Fibroblast of mammary gland (primary cell): ENCODE measurements at regions not wholly inside any gene's neighbourhood (a gene's known extent, or its start where the extent isn't known, plus 50 kb on each side); places are given as distances from the start of the nearest gene placed in this dataset.
A peak's percentile ranks its signal among the peaks of the same experiment; 100 is the strongest.

ENCODE experiments used
- DNase-seq: peaks from one replicate; pipeline ENCODE4 v3.0.0-alpha.2; 2010; ENCODE audit warnings: low read depth
- H3K4me3 ChIP-seq: 2 replicates; pipeline ENCODE4 v1.5.1; 2011; ENCODE audit warnings: low read depth, mild to moderate bottlenecking, low read length, moderate library complexity; ENCODE audit not compliant: control insufficient read depth
- TF ChIP-seq, protein P1 (sequence below): conservative IDR thresholded peaks from 2 replicates; pipeline ENCODE4 v1.5.1; 2011; ENCODE audit warnings: low read depth, low read length, inconsistent platforms; ENCODE audit not compliant: control insufficient read depth, insufficient read depth

DNA sequence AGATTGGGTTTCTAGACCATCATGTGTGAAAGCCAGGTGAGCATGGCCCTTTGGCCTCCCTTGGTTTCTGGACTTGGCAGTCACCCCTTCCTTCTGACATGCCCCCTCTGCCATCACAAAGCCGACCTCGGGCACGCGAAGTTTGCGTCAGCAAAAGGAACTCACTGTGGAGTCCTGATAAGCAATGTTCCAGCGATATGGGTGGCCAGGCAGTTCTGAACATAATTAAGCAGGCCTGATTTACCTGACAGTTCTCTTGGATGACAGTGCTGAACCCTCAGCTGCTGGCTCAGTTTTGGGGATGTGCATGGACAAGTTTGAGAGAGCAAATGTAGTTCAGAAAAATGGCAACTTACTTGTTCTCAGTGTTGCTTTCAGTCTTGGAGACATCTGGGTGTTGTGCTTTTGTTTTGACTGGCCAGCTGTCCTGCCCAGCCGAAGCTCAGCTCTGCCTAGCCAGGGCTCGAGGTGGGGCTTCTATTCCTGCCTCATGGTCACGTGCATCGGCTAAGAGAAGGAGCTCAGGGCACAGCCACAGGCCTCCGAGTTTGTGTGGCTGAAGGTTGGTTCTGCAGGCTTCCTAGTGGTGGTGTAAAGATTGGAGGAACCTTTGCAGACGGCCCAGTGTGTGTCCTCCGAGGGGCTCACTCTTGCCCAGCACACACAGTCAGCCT is 78.3 kb downstream of the CLDN34 start:
- TF ChIP-seq, protein P1, sequence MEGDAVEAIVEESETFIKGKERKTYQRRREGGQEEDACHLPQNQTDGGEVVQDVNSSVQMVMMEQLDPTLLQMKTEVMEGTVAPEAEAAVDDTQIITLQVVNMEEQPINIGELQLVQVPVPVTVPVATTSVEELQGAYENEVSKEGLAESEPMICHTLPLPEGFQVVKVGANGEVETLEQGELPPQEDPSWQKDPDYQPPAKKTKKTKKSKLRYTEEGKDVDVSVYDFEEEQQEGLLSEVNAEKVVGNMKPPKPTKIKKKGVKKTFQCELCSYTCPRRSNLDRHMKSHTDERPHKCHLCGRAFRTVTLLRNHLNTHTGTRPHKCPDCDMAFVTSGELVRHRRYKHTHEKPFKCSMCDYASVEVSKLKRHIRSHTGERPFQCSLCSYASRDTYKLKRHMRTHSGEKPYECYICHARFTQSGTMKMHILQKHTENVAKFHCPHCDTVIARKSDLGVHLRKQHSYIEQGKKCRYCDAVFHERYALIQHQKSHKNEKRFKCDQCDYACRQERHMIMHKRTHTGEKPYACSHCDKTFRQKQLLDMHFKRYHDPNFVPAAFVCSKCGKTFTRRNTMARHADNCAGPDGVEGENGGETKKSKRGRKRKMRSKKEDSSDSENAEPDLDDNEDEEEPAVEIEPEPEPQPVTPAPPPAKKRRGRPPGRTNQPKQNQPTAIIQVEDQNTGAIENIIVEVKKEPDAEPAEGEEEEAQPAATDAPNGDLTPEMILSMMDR = no peak
- H3K4me3 ChIP-seq = no peak overlapping the region
- DNase-seq = no peak

DNA sequence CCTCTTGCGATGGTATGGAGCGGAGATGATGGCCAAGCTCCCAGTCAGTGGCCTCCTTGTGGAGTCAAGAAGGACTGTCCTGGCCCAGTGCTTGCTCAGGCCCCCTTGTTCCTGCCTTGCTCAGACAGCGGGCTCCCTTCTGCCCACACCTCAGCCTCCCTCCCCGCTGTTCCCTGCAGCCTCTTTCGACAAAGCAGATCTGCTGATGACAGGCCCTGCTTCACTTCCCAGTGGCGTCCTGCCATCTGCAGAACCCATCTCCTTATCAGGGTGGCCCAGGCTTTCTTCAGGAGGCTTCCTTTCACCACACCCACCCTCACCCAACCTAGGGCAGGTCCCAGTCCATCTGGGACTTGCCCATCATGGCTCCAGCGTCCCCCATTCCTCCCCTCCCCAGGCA is 80.0 kb downstream of the CLDN34 start:
- DNase-seq = no peak
- TF ChIP-seq, protein P1 = no peak
- H3K4me3 ChIP-seq = no peak overlapping the region

DNA sequence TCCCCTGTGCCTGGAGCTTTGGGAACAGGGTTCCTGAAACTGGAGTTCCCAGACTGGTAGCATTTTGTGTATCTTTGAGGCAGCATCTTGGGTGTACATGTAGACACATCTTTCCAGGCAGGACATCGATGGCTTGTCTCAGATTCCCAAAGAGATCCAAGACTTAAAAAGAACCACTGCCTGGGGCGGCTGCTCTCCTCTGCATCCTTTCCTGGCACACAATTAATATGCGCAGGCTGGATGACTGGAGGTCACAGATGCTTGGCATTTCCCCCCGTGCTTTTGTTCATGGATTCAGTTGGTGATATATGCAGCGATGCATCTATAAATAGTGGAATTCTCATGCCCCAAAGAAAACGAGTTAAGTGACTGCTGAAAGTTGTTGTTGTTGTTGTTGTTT is 80.5 kb downstream of the CLDN34 start:
- no peak for DNase-seq
- TF ChIP-seq, protein P1 = no peak
- H3K4me3 ChIP-seq = no peak overlapping the region

DNA sequence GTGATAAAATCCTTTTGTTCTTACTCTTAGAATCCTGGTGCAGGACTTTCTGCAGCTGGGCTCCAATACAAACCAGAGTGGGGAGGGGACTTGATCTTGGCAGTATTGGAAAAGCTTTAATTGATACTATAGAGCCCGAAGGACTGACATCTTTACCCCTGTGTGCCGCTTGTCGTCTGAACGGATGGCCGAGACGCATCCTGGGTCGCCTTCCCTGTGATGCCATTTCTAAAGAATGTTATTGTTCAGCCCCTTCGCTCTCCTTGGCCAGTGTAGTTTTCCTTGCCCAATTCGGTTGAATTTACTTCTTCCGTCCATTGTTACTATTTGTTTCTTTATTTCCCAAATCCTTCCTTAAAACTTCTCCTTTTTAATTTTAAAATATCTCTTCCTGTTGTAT is 80.9 kb downstream of the CLDN34 start:
- DNase-seq = no peak
- TF ChIP-seq, protein P1 = no peak
- no peak overlapping the region for H3K4me3 ChIP-seq

DNA sequence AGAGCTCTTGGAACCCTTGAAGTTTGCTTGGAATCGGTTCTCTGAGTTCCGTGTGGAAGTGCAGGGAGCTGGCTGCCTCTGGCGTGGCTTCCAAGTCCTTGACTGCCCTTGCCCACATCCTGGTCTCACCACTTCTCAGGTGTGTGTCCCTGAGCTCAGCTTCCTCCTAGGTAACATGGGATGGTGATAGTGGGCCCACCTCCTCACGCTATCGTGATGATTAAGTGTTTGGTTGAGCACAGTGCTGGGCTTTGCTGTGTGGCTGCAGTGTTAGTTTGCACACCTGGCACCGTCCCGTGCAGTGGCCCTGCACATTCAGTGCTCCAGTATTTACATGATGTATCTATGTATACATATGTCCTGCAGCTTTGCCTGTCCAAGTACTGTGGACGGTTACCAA is 81.5 kb downstream of the CLDN34 start:
- TF ChIP-seq, protein P1 = no peak
- DNase-seq = no peak
- H3K4me3 ChIP-seq = no peak overlapping the region

DNA sequence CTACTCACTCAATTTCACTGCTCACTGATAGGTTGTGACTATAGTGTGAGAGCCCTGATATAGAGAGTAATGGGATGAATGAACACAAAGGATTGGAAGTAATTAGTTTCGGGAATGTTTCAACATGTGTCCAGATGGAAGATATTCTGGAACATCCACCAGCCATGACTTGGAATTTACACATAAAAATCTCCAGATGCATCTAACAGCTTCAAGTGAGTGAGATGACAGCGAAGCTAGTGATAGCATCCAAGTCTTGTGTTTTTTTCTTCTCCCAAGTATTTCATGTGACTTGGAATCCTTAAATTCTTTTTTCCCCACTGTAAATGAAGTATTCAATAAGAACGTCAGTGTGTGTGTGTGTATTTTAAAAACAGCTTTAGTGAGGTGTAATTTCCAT is 82.1 kb downstream of the CLDN34 start:
- peak; percentile 20 for DNase-seq
- TF ChIP-seq, protein P1 = no peak
- no peak overlapping the region for H3K4me3 ChIP-seq

DNA sequence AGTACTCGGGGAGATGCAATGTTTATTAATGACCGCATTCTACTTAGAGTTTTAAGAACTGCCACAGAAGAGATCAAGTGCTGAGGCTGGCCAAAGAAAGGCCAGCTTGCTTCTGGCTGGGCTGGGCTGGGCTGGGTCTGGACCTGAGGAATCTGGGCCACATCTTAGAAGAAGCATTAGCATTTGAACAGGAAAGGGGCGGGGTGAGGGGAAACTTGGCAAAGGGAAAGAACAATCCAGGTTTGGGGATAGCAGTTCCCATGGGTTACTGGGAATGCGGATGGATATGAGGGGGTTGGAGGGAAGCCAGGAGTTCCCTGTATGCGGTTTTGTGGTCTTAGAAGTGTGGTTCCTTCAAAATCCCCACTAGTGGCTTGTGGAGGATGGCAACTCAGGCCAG is 83.3 kb downstream of the CLDN34 start:
- no peak overlapping the region for H3K4me3 ChIP-seq
- TF ChIP-seq, protein P1 = no peak
- no peak for DNase-seq
